ENCODE measurements at regions not wholly inside any gene's neighbourhood (a gene's known extent, or its start where the extent isn't known, plus 50 kb on each side); places are given as distances from the start of the nearest gene placed in this dataset.

- no peak for DNase-seq (ENCODE audit: low spot score)
- no peak overlapping the region for H3K27ac ChIP-seq (ENCODE audit: poor library complexity, severe bottlenecking)
Measured at GRCh38 chr14:61196792-61197191, 84.3 kb downstream of the TMEM30B start.

GRCh38 chr14:61196034-61196433 is 85.1 kb downstream of the TMEM30B start:
- ATAC-seq (ENCODE audit: low read depth) (peak; percentile 33; the same call in 1 of the 3 replicates), DNase-seq (ENCODE audit: low spot score) (no peak)
- no peaks in the 10 kb centered on the region for H3K27me3 ChIP-seq (ENCODE audit: insufficient read depth, poor library complexity, severe bottlenecking)
- H3K4me1 ChIP-seq (ENCODE audit: insufficient read depth, poor library complexity, severe bottlenecking): no peaks in the 10 kb centered on the region
- no peak overlapping the region for H3K27ac ChIP-seq (ENCODE audit: poor library complexity, severe bottlenecking)
- H3K36me3 ChIP-seq (ENCODE audit: low read depth): no peaks in the 10 kb centered on the region
- TF ChIP-seq CTCF (IDR thresholded peaks at IDR 0.05; ENCODE audit: poor library complexity, severe bottlenecking): no peak
- no peaks in the 10 kb centered on the region for H3K9me3 ChIP-seq (ENCODE audit: severe bottlenecking)
- H3K4me3 ChIP-seq (ENCODE audit: severe bottlenecking): no peak overlapping the region

More at GRCh38 chr14:61196792-61197191, 84.3 kb downstream of the TMEM30B start:
- no peaks in the 10 kb centered on the region for H3K27me3 ChIP-seq (ENCODE audit: insufficient read depth, poor library complexity, severe bottlenecking)
- ATAC-seq (ENCODE audit: low read depth): peak; percentile 58; the same call in 2 of the 3 replicates
- TF ChIP-seq CTCF (IDR thresholded peaks at IDR 0.05; ENCODE audit: poor library complexity, severe bottlenecking): peak; percentile 64
- H3K9me3 ChIP-seq (ENCODE audit: severe bottlenecking): no peaks in the 10 kb centered on the region
- H3K36me3 ChIP-seq (ENCODE audit: low read depth): no peaks in the 10 kb centered on the region
- H3K4me3 ChIP-seq (ENCODE audit: severe bottlenecking): no peak overlapping the region
- H3K4me1 ChIP-seq (ENCODE audit: insufficient read depth, poor library complexity, severe bottlenecking): no peaks in the 10 kb centered on the region

- no peak for DNase-seq (ENCODE audit: low spot score)
- no peak for ATAC-seq (ENCODE audit: low read depth)
Measured at GRCh38 chr14:61193476-61193875, 87.7 kb downstream of the TMEM30B start.

GRCh38 chr14:61192989-61193388 is 88.1 kb downstream of the TMEM30B start:
- TF ChIP-seq CTCF (IDR thresholded peaks at IDR 0.05; ENCODE audit: poor library complexity, severe bottlenecking): no peak
- Histone ChIP-seq H3K27ac (ENCODE audit: poor library complexity, severe bottlenecking) (no peak overlapping the region), H3K36me3 (ENCODE audit: low read depth) (no peaks in the 10 kb centered on the region), H3K4me1 (ENCODE audit: insufficient read depth, poor library complexity, severe bottlenecking) (no peaks in the 10 kb centered on the region), H3K9me3 (ENCODE audit: severe bottlenecking) (no peaks in the 10 kb centered on the region), H3K27me3 (ENCODE audit: insufficient read depth, poor library complexity, severe bottlenecking) (no peaks in the 10 kb centered on the region), H3K4me3 (ENCODE audit: severe bottlenecking) (no peak overlapping the region)
- ATAC-seq (ENCODE audit: low read depth) (no peak), DNase-seq (ENCODE audit: low spot score) (no peak)

More at GRCh38 chr14:61193476-61193875, 87.7 kb downstream of the TMEM30B start:
- Histone ChIP-seq H3K9me3 (ENCODE audit: severe bottlenecking) (no peaks in the 10 kb centered on the region), H3K27me3 (ENCODE audit: insufficient read depth, poor library complexity, severe bottlenecking) (no peaks in the 10 kb centered on the region), H3K4me1 (ENCODE audit: insufficient read depth, poor library complexity, severe bottlenecking) (no peaks in the 10 kb centered on the region), H3K27ac (ENCODE audit: poor library complexity, severe bottlenecking) (no peak overlapping the region), H3K4me3 (ENCODE audit: severe bottlenecking) (no peak overlapping the region), H3K36me3 (ENCODE audit: low read depth) (no peaks in the 10 kb centered on the region)
- no peak for TF ChIP-seq CTCF (IDR thresholded peaks at IDR 0.05; ENCODE audit: poor library complexity, severe bottlenecking)

GRCh38 chr14:61191733-61192132 is 89.4 kb downstream of the TMEM30B start:
- no peaks in the 10 kb centered on the region for H3K4me1 ChIP-seq (ENCODE audit: insufficient read depth, poor library complexity, severe bottlenecking)
- no peak overlapping the region for H3K4me3 ChIP-seq (ENCODE audit: severe bottlenecking)
- no peak for TF ChIP-seq CTCF (IDR thresholded peaks at IDR 0.05; ENCODE audit: poor library complexity, severe bottlenecking)
- no peaks in the 10 kb centered on the region for H3K36me3 ChIP-seq (ENCODE audit: low read depth)
- no peaks in the 10 kb centered on the region for H3K9me3 ChIP-seq (ENCODE audit: severe bottlenecking)
- DNase-seq (ENCODE audit: low spot score) (no peak), ATAC-seq (ENCODE audit: low read depth) (no peak)
- H3K27me3 ChIP-seq (ENCODE audit: insufficient read depth, poor library complexity, severe bottlenecking): no peaks in the 10 kb centered on the region
- H3K27ac ChIP-seq (ENCODE audit: poor library complexity, severe bottlenecking): no peak overlapping the region

Data from RWPE2 (cell line).